ENCODE measurements at regions not wholly inside any gene's neighbourhood (a gene's known extent, or its start where the extent isn't known, plus 50 kb on each side); places are given as distances from the start of the nearest gene placed in this dataset.

- TF ChIP-seq CTCF (IDR thresholded peaks at IDR 0.05; ENCODE audit: insufficient read depth, low read length) = no peak
- no peak for TF ChIP-seq GABPA (IDR thresholded peaks at IDR 0.05; ENCODE audit: low read depth)
- no peak for TF ChIP-seq POLR2AphosphoS5 (IDR thresholded peaks at IDR 0.05; ENCODE audit: low read depth)
- no peak for TF ChIP-seq SPI1 (IDR thresholded peaks at IDR 0.05; ENCODE audit: borderline replicate concordance, low read depth)
- TF ChIP-seq REST (IDR thresholded peaks at IDR 0.05; ENCODE audit: insufficient replicate concordance, low read depth) = no peak
- Histone ChIP-seq H3K27ac (replicated peaks) (no peak overlapping the region), H3K4me3 (replicated peaks; ENCODE audit: insufficient read depth, low read length) (no peak overlapping the region), H3K27me3 (ENCODE audit: insufficient read depth, poor library complexity, severe bottlenecking) (peaks cover 2% of the 10 kb centered on the region)
- no peak for DNase-seq (ENCODE audit: low read depth in 1 of 2, low spot score in 1 of 2)
Measured at GRCh38 chr6:76682842-76683241, 610.4 kb upstream of the IMPG1 start.

GRCh38 chr6:76681781-76682180 is 609.3 kb upstream of the IMPG1 start:
- peaks cover 2% of the 10 kb centered on the region for H3K27me3 ChIP-seq (ENCODE audit: insufficient read depth, poor library complexity, severe bottlenecking)
- no peak for TF ChIP-seq REST (IDR thresholded peaks at IDR 0.05; ENCODE audit: insufficient replicate concordance, low read depth)
- TF ChIP-seq SPI1 (IDR thresholded peaks at IDR 0.05; ENCODE audit: borderline replicate concordance, low read depth) = no peak
- TF ChIP-seq POLR2AphosphoS5 (IDR thresholded peaks at IDR 0.05; ENCODE audit: low read depth) = no peak
- no peak for TF ChIP-seq GABPA (IDR thresholded peaks at IDR 0.05; ENCODE audit: low read depth)
- no peak for TF ChIP-seq CTCF (IDR thresholded peaks at IDR 0.05; ENCODE audit: insufficient read depth, low read length)
- H3K4me3 ChIP-seq (replicated peaks; ENCODE audit: insufficient read depth, low read length) = no peak overlapping the region
- no peak for DNase-seq (ENCODE audit: low read depth in 1 of 2, low spot score in 1 of 2)
- H3K27ac ChIP-seq (replicated peaks) = no peak overlapping the region

- no peak for TF ChIP-seq GABPA (IDR thresholded peaks at IDR 0.05; ENCODE audit: low read depth)
- TF ChIP-seq CTCF (IDR thresholded peaks at IDR 0.05; ENCODE audit: insufficient read depth, low read length) = no peak
- no peak for TF ChIP-seq SPI1 (IDR thresholded peaks at IDR 0.05; ENCODE audit: borderline replicate concordance, low read depth)
- TF ChIP-seq REST (IDR thresholded peaks at IDR 0.05; ENCODE audit: insufficient replicate concordance, low read depth) = no peak
- TF ChIP-seq POLR2AphosphoS5 (IDR thresholded peaks at IDR 0.05; ENCODE audit: low read depth) = no peak
- H3K27me3 ChIP-seq (ENCODE audit: insufficient read depth, poor library complexity, severe bottlenecking) = no peaks in the 10 kb centered on the region
- H3K27ac ChIP-seq (replicated peaks) = no peak overlapping the region
- no peak for DNase-seq (ENCODE audit: low read depth in 1 of 2, low spot score in 1 of 2)
- H3K4me3 ChIP-seq (replicated peaks; ENCODE audit: insufficient read depth, low read length) = no peak overlapping the region
Measured at GRCh38 chr6:76677017-76677416, 604.6 kb upstream of the IMPG1 start.

Data from HL-60 (cell line).